Fibroblast of the aortic adventitia (primary cell): ENCODE measurements at regions not wholly inside any gene's neighbourhood (a gene's known extent, or its start where the extent isn't known, plus 50 kb on each side); places are given as distances from the start of the nearest gene placed in this dataset.

ENCODE experiments used
- DNase-seq: peaks from one replicate; pipeline ENCODE4 v3.0.0-alpha.2; 2010; ENCODE audit warnings: low read depth
- H3K4me3 ChIP-seq: 2 replicates; pipeline ENCODE4 v1.5.1; 2011; ENCODE audit warnings: low read depth, mild to moderate bottlenecking, control low read depth, low read length, moderate library complexity
- CTCF ChIP-seq: IDR thresholded peaks from 2 replicates; pipeline ENCODE4 v1.5.1; 2011; ENCODE audit warnings: mild to moderate bottlenecking, low read length, control low read depth, inconsistent platforms; ENCODE audit not compliant: insufficient read depth

GRCh38 chr18:71450257-71450656, 1093.9 kb downstream of the CBLN2 start:
- no peak for DNase-seq
- H3K4me3 ChIP-seq = no peak overlapping the region
- TF ChIP-seq CTCF = no peak

- no peak overlapping the region for H3K4me3 ChIP-seq
- peak; percentile 93 for DNase-seq
- no peak for TF ChIP-seq CTCF
Observed at GRCh38 chr18:71443706-71444480, 1100.2 kb downstream of the CBLN2 start.

GRCh38 chr18:71442731-71443141, 1101.4 kb downstream of the CBLN2 start:
- peak; percentile 90 for DNase-seq
- no peak for TF ChIP-seq CTCF
- no peak overlapping the region for H3K4me3 ChIP-seq

- H3K4me3 ChIP-seq = no peak overlapping the region
- no peak for DNase-seq
- TF ChIP-seq CTCF = no peak
Observed at GRCh38 chr18:71441156-71441555, 1103.0 kb downstream of the CBLN2 start.

GRCh38 chr18:71437511-71437910, 1106.6 kb downstream of the CBLN2 start:
- DNase-seq = no peak
- TF ChIP-seq CTCF = no peak
- no peak overlapping the region for H3K4me3 ChIP-seq

- TF ChIP-seq CTCF = no peak
- no peak overlapping the region for H3K4me3 ChIP-seq
- no peak for DNase-seq
Observed at GRCh38 chr18:71433373-71433772, 1110.8 kb downstream of the CBLN2 start.

GRCh38 chr18:71431689-71432088, 1112.5 kb downstream of the CBLN2 start:
- no peak overlapping the region for H3K4me3 ChIP-seq
- TF ChIP-seq CTCF = no peak
- DNase-seq = no peak
